ENCODE measurements at regions not wholly inside any gene's neighbourhood (a gene's known extent, or its start where the extent isn't known, plus 50 kb on each side); places are given as distances from the start of the nearest gene placed in this dataset.

- CTCF ChIA-PET (ENCODE audit: low intra/inter-chr PET ratio, low total read pairs): no interaction called here
- under 1% methylated on average over 7 of the region's 7 CpGs for WGBS (ENCODE audit: low lambda C conversion rate)
- Histone ChIP-seq H3K36me3 (replicated peaks in 1 of 2; ENCODE audit: control insufficient read depth in 1 of 2, insufficient read depth in 2 of 2, low read length in 2 of 2) (no peaks in the 10 kb centered on the region), H3K27me3 (ENCODE audit: control insufficient read depth in 1 of 2, insufficient read depth in 2 of 2, low read length in 2 of 2) (no peaks in the 10 kb centered on the region), H3K4me3 (replicated peaks in 1 of 3; ENCODE audit: insufficient read depth in 1 of 3, low read depth in 2 of 3, low read length in 3 of 3) (no peak overlapping the region), H2AFZ (ENCODE audit: low read length) (no peak overlapping the region), H3K79me2 (ENCODE audit: insufficient read depth, low read length) (no peaks in the 10 kb centered on the region), H4K20me1 (ENCODE audit: insufficient read depth, low read length) (no peaks in the 10 kb centered on the region), H3K4me1 (ENCODE audit: insufficient read depth, low read length) (no peaks in the 10 kb centered on the region), H3K27ac (ENCODE audit: extremely low read length, insufficient read depth, low read length) (no peak overlapping the region), H3K9me3 (ENCODE audit: low read length) (no peaks in the 10 kb centered on the region), H3K4me2 (ENCODE audit: low read depth, low read length) (no peak overlapping the region), H3K9ac (ENCODE audit: insufficient read depth, low read depth, low read length) (no peak overlapping the region)
- no peak for DNase-seq (ENCODE audit: low spot score)
- in situ Hi-C loops (cut with HindIII; ENCODE audit: extremely low pct_ligation_motif_present, low pct_unique_long_range_greater_than_20kb): no loop called here
- TF ChIP-seq ZNF430 (CRISPR knock-in tag; IDR thresholded peaks at IDR 0.05) (no peak), NR3C1 (CRISPR knock-in tag; IDR thresholded peaks at IDR 0.05) (no peak), KLF16 (CRISPR knock-in tag; IDR thresholded peaks at IDR 0.05) (no peak)
- intact Hi-C loops (cut with micrococcal nuclease; ENCODE audit: unreplicated experiment): no loop called here
- no TSS peak for BruUV-seq (replicated peaks)
- POLR2A ChIA-PET: no interaction called here
- no peak for FAIRE-seq
- ATAC-seq: no peak
These were observed 1994.2 kb upstream of the PCDH20 start for GRCh38 chr13:63409791-63410351.

GRCh38 chr13:63408331-63409189 is 1992.9 kb upstream of the PCDH20 start:
- DNase-seq (ENCODE audit: low spot score) (no peak), ATAC-seq (no peak), FAIRE-seq (no peak)
- Histone ChIP-seq H2AFZ (ENCODE audit: low read length) (no peak overlapping the region), H3K36me3 (replicated peaks in 1 of 2; ENCODE audit: control insufficient read depth in 1 of 2, insufficient read depth in 2 of 2, low read length in 2 of 2) (no peaks in the 10 kb centered on the region), H3K4me3 (replicated peaks in 1 of 3; ENCODE audit: insufficient read depth in 1 of 3, low read depth in 2 of 3, low read length in 3 of 3) (no peak overlapping the region), H3K9ac (ENCODE audit: insufficient read depth, low read depth, low read length) (no peak overlapping the region), H3K4me2 (ENCODE audit: low read depth, low read length) (no peak overlapping the region), H3K27ac (ENCODE audit: extremely low read length, insufficient read depth, low read length) (no peak overlapping the region), H4K20me1 (ENCODE audit: insufficient read depth, low read length) (no peaks in the 10 kb centered on the region), H3K27me3 (ENCODE audit: control insufficient read depth in 1 of 2, insufficient read depth in 2 of 2, low read length in 2 of 2) (no peaks in the 10 kb centered on the region), H3K4me1 (ENCODE audit: insufficient read depth, low read length) (no peaks in the 10 kb centered on the region), H3K79me2 (ENCODE audit: insufficient read depth, low read length) (no peaks in the 10 kb centered on the region), H3K9me3 (ENCODE audit: low read length) (no peaks in the 10 kb centered on the region)
- WGBS (ENCODE audit: low lambda C conversion rate): 1% methylated on average over 4 of the region's 4 CpGs
- BruUV-seq (replicated peaks): no TSS peak
- intact Hi-C loops (cut with micrococcal nuclease; ENCODE audit: unreplicated experiment): no loop called here
- POLR2A ChIA-PET: no interaction called here
- CTCF ChIA-PET (ENCODE audit: low intra/inter-chr PET ratio, low total read pairs): no interaction called here
- no peak for TF ChIP-seq CBX1 (IDR thresholded peaks at IDR 0.05; ENCODE audit: low read depth)
- TF ChIP-seq ZBTB8A (CRISPR knock-in tag; IDR thresholded peaks at IDR 0.05; ENCODE audit: borderline replicate concordance, low read depth): no peak
- in situ Hi-C loops (cut with HindIII; ENCODE audit: extremely low pct_ligation_motif_present, low pct_unique_long_range_greater_than_20kb): no loop called here
